NB4 (cell line): ENCODE measurements at regions not wholly inside any gene's neighbourhood (a gene's known extent, or its start where the extent isn't known, plus 50 kb on each side); places are given as distances from the start of the nearest gene placed in this dataset.

ENCODE experiments used
- CTCF ChIP-seq: IDR thresholded peaks from one replicate; pipeline ENCODE4 v1.5.1; 2012; ENCODE audit warnings: low read depth, low read length
- POLR2A ChIP-seq: IDR thresholded peaks from 2 replicates; pipeline ENCODE4 v1.6.1; 2011; ENCODE audit warnings: mild to moderate bottlenecking; ENCODE audit not compliant: insufficient read length; ENCODE audit errors: extremely low read depth
- TF ChIP-seq, protein P1 (sequence below): IDR thresholded peaks from 2 replicates; pipeline ENCODE4 v1.6.1; 2011; ENCODE audit warnings: low read depth, low read length

- TF ChIP-seq CTCF (no peak), POLR2A (no peak)
- TF ChIP-seq, protein P1, sequence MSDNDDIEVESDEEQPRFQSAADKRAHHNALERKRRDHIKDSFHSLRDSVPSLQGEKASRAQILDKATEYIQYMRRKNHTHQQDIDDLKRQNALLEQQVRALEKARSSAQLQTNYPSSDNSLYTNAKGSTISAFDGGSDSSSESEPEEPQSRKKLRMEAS: no peak
Observed at GRCh38 chr17:63189082-63189481, 223.0 kb downstream of the TANC2 start.
